Activated T-helper 1 cell treated with Interleukin-2 at 50 U/mL for 16 hours (primary cell): ENCODE measurements at regions not wholly inside any gene's neighbourhood (a gene's known extent, or its start where the extent isn't known, plus 50 kb on each side); places are given as distances from the start of the nearest gene placed in this dataset.

Experiments
- DNase-seq: peaks from one replicate; pipeline ENCODE4 v3.0.0-alpha.2; 2020; ENCODE audit warnings: low read depth

- DNase-seq, result no peak
Observed at GRCh38 chr7:8937204-8937603, 503.8 kb downstream of the NXPH1 start.

GRCh38 chr7:8938044-8938805 lies 504.8 kb downstream of the NXPH1 start:
- DNase-seq, result no peak

GRCh38 chr7:8939446-8939845 lies 506.0 kb downstream of the NXPH1 start:
- DNase-seq, result no peak

DNA sequence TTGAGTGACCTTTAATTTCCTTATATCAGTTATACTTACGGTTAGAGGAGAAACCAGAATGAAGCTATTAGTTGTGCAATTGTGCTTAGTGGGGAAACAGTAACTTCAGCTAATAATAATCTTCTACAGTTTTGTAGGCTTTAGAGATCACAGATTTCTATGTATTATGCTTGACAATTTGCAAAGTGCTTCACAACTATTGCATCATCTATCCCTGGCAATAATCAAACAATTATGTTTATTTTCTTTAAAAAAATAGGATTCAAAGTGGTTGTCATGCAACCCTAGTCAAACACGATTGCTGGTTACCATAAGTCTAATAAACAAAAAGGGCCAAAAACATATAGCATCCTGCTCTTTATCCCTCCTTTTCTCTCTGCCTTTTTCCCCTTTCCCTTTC lies 530.3 kb downstream of the NXPH1 start:
- DNase-seq, result no peak

DNA sequence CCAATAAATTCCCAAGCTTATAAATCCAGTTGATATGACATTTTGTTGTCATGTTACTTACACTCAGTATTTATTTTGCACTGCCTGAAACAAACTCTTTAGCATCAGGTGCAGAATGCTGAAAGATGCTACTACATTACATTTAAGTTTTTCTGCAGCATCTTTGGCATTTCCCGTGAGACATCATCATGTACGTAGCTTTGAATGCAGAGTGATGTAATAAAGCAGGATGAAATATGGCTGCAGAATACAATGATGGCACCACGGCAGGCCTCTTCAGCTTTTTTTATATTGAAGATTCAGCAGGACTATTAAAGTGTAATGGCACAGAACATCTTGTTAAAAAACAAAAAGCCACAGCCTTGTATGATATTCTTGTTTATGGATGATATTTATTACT lies 531.8 kb downstream of the NXPH1 start:
- no peak for DNase-seq

- no peak for DNase-seq
Observed at GRCh38 chr7:8973601-8974000, 540.2 kb downstream of the NXPH1 start.

DNA sequence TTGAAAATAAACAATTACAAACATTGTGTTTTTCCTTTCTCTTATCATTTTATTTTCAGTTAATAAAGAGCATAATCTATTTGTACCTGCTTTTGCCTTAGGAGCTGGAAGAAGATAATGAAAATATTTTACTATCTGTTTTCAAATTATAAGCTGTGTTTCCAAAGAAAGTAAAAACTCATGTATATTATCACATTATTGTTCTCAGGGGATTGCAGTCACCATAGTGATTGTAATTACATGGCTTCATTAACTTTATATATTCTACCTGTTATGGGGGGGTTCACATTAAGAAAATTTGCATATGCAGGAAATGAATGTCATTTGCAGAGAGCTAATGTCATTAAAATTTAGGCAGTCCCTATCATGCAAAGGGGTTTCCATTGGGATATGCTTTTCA lies 542.3 kb downstream of the NXPH1 start:
- no peak for DNase-seq

DNA sequence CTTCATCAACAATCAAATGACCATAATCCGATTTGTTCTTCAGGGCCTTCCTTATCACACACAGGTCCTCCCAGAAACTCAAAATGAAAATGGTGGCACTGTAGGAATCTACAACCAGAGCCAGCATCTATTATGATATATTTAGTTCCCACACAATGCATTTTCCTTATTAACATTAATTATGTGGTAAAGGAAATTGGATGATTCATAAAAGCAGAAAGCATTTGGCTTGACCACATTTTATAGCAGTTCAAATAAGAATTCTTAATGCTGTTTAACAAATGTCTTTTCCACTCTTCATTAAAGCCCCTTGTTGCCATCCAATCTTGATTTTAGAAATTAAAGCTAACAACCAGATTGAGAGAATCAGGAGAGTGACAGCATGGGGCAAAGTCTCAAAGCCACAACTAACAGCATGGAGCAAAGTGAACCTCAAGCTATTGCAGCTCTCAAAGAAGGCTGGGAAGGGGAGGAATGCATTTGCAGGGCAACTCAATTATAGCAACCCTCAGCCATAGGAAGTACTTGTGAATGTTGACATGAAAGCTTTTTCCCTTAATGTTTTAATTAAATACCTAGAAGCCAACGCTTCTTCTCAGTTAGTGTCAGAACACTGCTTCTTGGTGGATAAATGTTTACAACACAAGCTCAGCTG lies 549.1 kb downstream of the NXPH1 start:
- no peak for DNase-seq

GRCh38 chr7:8985255-8985654 lies 551.8 kb downstream of the NXPH1 start:
- no peak for DNase-seq

DNA sequence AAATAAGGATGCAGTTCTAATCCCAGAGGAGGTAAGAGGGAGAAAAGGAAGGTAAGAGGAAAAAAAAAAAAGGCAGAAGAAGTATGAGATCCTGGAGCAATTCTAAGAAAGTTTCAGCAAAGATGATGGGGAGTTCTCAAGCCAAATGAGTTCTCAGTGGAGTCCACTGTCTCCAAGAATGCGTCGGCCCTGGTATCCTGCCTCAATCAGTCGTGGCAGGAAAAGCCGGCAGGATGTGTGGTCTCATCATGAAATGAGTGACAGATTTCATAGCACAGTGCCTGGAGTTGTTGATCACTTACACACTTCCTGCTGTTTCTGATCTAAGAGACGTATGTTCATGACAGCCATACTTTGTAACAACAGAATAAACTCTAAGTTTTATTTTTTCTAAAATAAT lies 554.9 kb downstream of the NXPH1 start:
- no peak for DNase-seq

- DNase-seq, result no peak
Observed at GRCh38 chr7:8991159-8991558, 557.8 kb downstream of the NXPH1 start.

- DNase-seq, result no peak
Observed at GRCh38 chr7:8998762-8999161, 565.4 kb downstream of the NXPH1 start.

- DNase-seq, result no peak
Observed at GRCh38 chr7:9013940-9014339, 580.5 kb downstream of the NXPH1 start.

- no peak for DNase-seq
Observed at GRCh38 chr7:9017286-9017685, 583.9 kb downstream of the NXPH1 start.

GRCh38 chr7:9022456-9022855 lies 589.0 kb downstream of the NXPH1 start:
- no peak for DNase-seq

GRCh38 chr7:9023675-9024294 lies 590.4 kb downstream of the NXPH1 start:
- no peak for DNase-seq

- DNase-seq, result no peak
Observed at GRCh38 chr7:9026121-9026520, 592.7 kb downstream of the NXPH1 start.

DNA sequence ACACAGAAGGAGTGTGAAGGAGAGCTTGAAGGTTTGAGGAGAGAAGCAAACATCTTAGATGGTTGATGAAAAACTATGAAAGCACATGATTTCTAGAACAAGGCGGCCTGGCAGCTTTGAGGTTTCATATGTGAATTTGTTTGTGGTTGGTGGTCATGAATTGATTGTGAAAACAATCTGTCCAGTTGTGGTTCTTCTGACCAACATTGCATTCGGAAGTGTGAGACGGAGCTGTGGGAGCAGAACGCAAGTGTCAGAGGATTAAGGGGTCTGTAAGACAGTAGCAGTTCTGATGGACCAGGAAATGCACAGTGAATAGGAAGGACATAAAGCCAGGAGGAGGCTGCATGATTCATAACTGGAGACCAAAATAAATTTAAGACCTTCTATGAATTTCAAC lies 594.6 kb downstream of the NXPH1 start:
- no peak for DNase-seq

- no peak for DNase-seq
Observed at GRCh38 chr7:9029681-9030530, 596.5 kb downstream of the NXPH1 start.

GRCh38 chr7:9030976-9031375 lies 597.6 kb downstream of the NXPH1 start:
- no peak for DNase-seq

DNA sequence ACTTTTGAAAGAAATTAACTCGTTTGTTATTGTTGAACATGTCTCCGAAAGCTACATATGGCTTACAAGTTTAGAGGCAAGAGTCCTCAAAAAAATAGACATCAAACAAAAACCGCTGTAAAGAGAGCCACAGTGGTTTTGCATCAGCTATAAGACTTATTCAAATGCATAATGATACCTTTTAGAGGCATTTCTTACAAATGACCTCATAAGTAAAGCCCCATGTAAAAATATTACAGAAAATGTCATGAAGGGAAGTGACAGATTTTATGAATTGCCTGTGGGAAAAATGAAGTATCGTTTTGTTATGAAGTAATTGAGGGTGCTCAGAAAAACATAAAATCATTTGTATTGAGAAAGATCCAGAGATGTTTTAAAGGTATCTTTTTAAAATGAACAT lies 598.0 kb downstream of the NXPH1 start:
- DNase-seq, result no peak

DNA sequence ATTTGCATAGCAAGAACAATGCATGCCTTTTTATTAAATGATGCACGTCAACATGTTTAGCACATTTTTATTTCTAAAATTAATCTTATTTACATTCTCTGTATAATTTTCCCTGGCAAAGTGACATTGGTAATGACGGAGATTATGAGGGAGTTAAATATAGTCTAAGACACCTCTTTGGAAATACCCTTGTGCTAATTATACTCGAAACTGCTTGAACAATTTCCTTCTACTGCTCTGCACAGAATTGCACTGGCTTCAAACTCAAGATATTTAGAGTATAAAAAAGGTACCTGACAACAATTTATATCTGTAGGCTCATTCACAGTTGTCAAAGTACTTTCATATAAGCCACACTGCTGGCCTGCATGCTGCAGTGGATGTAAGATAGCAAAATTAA lies 602.7 kb downstream of the NXPH1 start:
- no peak for DNase-seq
